GM23338 (cell line): ENCODE measurements at regions not wholly inside any gene's neighbourhood (a gene's known extent, or its start where the extent isn't known, plus 50 kb on each side); places are given as distances from the start of the nearest gene placed in this dataset.

Experiments used
- ATAC-seq: fragments of 200-7000 bp; cut with Tn5 transposase; 3 replicates; pipeline ENCODE4 v1.9.1; 2020
- DNase-seq: peaks from one replicate; pipeline ENCODE4 v3.0.0-alpha.2; 2015; ENCODE audit warnings: low spot score
- H2AFZ ChIP-seq: fragments of 200-600 bp; sonication (generic); 2 replicates; pipeline ENCODE4 v1.8.0; 2016; ENCODE audit warnings: antibody characterized with exemption, mild to moderate bottlenecking, moderate library complexity
- H3F3A ChIP-seq: fragments of 200-600 bp; sonication (generic); replicated peaks from 2 replicates; pipeline ENCODE4 v1.8.0; 2017; ENCODE audit warnings: antibody characterized with exemption, mixed run types, low read depth
- H3K27ac ChIP-seq: fragments of 200-600 bp; sonication (generic); 2 replicates; pipeline ENCODE4 v1.6.1; 2016; ENCODE audit warnings: low read depth
- H3K27me3 ChIP-seq: fragments of 200-600 bp; sonication (generic); 2 replicates; pipeline ENCODE4 v1.8.0; 2016; ENCODE audit warnings: mild to moderate bottlenecking, mixed run types, moderate library complexity; ENCODE audit not compliant: insufficient read depth
- H3K36me3 ChIP-seq: fragments of 200-600 bp; sonication (generic); 2 replicates; pipeline ENCODE4 v1.8.0; 2016; ENCODE audit warnings: mild to moderate bottlenecking; ENCODE audit not compliant: insufficient read depth
- H3K4me1 ChIP-seq: fragments of 200-600 bp; sonication (generic); 2 replicates; pipeline ENCODE4 v1.8.0; 2016; ENCODE audit warnings: mild to moderate bottlenecking, moderate library complexity; ENCODE audit not compliant: insufficient read depth
- H3K4me2 ChIP-seq: fragments of 200-600 bp; sonication (generic); 2 replicates; pipeline ENCODE4 v1.7.1; 2017; ENCODE audit warnings: mixed run types
- H3K4me3 ChIP-seq: fragments of 200-600 bp; sonication (generic); 2 replicates; pipeline ENCODE4 v1.6.1; 2016; ENCODE audit warnings: mixed run types
- H3K79me2 ChIP-seq: fragments of 200-600 bp; sonication (generic); replicated peaks from 2 replicates; pipeline ENCODE4 v1.8.0; 2017; ENCODE audit warnings: mild to moderate bottlenecking; ENCODE audit not compliant: insufficient read depth
- H3K9me2 ChIP-seq: fragments of 200-600 bp; sonication (generic); 2 replicates; pipeline ENCODE4 v1.8.0; 2017; ENCODE audit not compliant: insufficient read depth
- H4K20me1 ChIP-seq: fragments of 200-600 bp; sonication (generic); replicated peaks from 2 replicates; pipeline ENCODE4 v1.8.0; 2017; ENCODE audit warnings: mild to moderate bottlenecking; ENCODE audit not compliant: insufficient read depth
- H3K27ac Mint-ChIP-seq: 2 replicates; pipeline ENCODE4 v1.8.0; 2020; ENCODE audit warnings: inconsistent platforms, mild to moderate bottlenecking, moderate library complexity, mixed read lengths
- H3K27me3 Mint-ChIP-seq: 3 replicates; pipeline ENCODE4 v1.8.0; 2022; ENCODE audit warnings: low read depth, mild to moderate bottlenecking, moderate library complexity, mixed read lengths, inconsistent platforms; ENCODE audit not compliant: insufficient read depth, poor library complexity
- H3K36me3 Mint-ChIP-seq: 3 replicates; pipeline ENCODE4 v1.8.0; 2021; ENCODE audit warnings: low read depth, mild to moderate bottlenecking, inconsistent platforms, moderate library complexity, mixed read lengths
- H3K4me1 Mint-ChIP-seq: 3 replicates; pipeline ENCODE4 v1.8.0; 2020; ENCODE audit warnings: mild to moderate bottlenecking, inconsistent platforms, mixed read lengths
- H3K4me3 Mint-ChIP-seq: 3 replicates; pipeline ENCODE4 v1.8.0; 2021; ENCODE audit warnings: moderate library complexity, mild to moderate bottlenecking, inconsistent platforms, mixed read lengths
- H3K9me3 Mint-ChIP-seq: 3 replicates; pipeline ENCODE4 v1.8.0; 2020; ENCODE audit warnings: moderate library complexity, mild to moderate bottlenecking, inconsistent platforms, mixed read lengths
- JUNB ChIP-seq: IDR thresholded peaks from one replicate; pipeline ENCODE4 v1.6.1; 2016; ENCODE audit warnings: antibody characterized with exemption; ENCODE audit not compliant: unreplicated experiment
- REST ChIP-seq: IDR thresholded peaks from one replicate; pipeline ENCODE4 v1.6.1; 2018; ENCODE audit warnings: antibody characterized with exemption; ENCODE audit not compliant: unreplicated experiment
- STAT1 ChIP-seq: IDR thresholded peaks from one replicate; pipeline ENCODE4 v1.6.1; 2016; ENCODE audit warnings: antibody characterized with exemption; ENCODE audit not compliant: unreplicated experiment
- ZNF114 ChIP-seq: fragments of 250-450 bp; sonication (Bioruptor Pico); IDR thresholded peaks from 2 replicates; pipeline ENCODE4 v1.5.0; 2020; ENCODE audit warnings: mild to moderate bottlenecking, moderate library complexity
- ZNF331 ChIP-seq: fragments of 250-450 bp; sonication (Bioruptor Pico); IDR thresholded peaks from 2 replicates; pipeline ENCODE4 v1.5.0; 2020; ENCODE audit warnings: low read depth, mild to moderate bottlenecking, moderate library complexity
- ZNF462 ChIP-seq: fragments of 250-450 bp; sonication (Bioruptor Pico); IDR thresholded peaks from 2 replicates; pipeline ENCODE4 v1.5.0; 2020; ENCODE audit warnings: mild to moderate bottlenecking, moderate library complexity
- TF ChIP-seq, protein P1 (sequence below): IDR thresholded peaks from 2 replicates; pipeline ENCODE4 v1.6.1; 2016; ENCODE audit warnings: antibody characterized with exemption

DNA sequence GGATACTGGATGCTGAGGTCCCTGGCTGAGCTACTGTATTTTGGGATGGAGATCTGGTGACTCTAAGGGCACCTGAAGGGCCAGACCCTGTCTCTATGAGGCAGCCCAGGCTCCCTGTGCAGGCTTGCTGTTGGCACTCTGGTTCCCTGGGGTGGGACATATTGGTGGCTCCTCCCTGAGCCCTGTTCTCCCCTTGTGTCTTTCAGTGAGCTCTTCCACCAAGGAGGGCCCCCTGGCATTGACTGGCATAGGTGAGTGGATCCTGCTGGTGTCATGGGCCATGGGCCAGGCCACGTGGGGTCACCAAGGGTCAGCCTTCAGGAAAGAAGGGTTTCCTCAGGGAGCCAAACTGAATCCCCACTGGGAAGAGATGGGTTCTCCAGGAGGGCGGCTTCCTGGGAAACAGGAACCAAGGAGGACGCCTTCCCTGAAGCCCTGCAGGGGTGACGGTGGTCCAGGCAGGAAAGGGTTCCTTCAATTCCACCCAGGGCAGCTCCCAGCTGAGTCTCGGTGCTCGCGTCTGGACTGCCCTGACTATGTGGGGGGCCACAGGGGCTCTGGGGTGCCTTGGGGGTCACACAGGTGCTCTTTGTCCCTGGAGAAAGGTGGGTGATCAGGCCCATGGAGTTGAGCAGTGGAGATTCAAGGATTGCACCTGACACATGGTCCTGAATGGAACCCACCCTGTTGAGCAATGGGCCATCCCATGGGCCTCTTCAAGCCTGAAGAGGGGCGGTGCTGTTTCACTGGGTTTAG lies 220.4 kb downstream of the SNRPN start:
- Histone ChIP-seq H3K4me3 (no peak overlapping the region), H3K9me2 (no peaks in the 10 kb centered on the region), H3K27me3 (no peaks in the 10 kb centered on the region), H3F3A (no peaks in the 10 kb centered on the region), H2AFZ (no peak overlapping the region), H4K20me1 (no peaks in the 10 kb centered on the region), H3K36me3 (no peaks in the 10 kb centered on the region), H3K79me2 (no peaks in the 10 kb centered on the region), H3K4me2 (no peak overlapping the region), H3K4me1 (no peaks in the 10 kb centered on the region), H3K27ac (no peak overlapping the region)
- ATAC-seq (no peak), DNase-seq (no peak)
- H3K4me3 Mint-ChIP-seq, result no peak overlapping the region
- H3K27ac Mint-ChIP-seq, result no peak overlapping the region
- H3K9me3 Mint-ChIP-seq, result peaks cover 95% of the 10 kb centered on the region
- H3K36me3 Mint-ChIP-seq, result peaks cover 30% of the 10 kb centered on the region
- no peaks in the 10 kb centered on the region for H3K4me1 Mint-ChIP-seq
- peaks cover 11% of the 10 kb centered on the region for H3K27me3 Mint-ChIP-seq
- TF ChIP-seq ZNF462 (CRISPR knock-in tag), result no peak
- no peak for TF ChIP-seq ZNF114 (CRISPR knock-in tag)
- no peak for TF ChIP-seq STAT1
- no peak for TF ChIP-seq JUNB
- TF ChIP-seq, protein P1, sequence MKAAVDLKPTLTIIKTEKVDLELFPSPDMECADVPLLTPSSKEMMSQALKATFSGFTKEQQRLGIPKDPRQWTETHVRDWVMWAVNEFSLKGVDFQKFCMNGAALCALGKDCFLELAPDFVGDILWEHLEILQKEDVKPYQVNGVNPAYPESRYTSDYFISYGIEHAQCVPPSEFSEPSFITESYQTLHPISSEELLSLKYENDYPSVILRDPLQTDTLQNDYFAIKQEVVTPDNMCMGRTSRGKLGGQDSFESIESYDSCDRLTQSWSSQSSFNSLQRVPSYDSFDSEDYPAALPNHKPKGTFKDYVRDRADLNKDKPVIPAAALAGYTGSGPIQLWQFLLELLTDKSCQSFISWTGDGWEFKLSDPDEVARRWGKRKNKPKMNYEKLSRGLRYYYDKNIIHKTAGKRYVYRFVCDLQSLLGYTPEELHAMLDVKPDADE, result no peak
- TF ChIP-seq ZNF331 (CRISPR knock-in tag), result no peak
- TF ChIP-seq REST, result no peak
